ENCODE measurements at regions not wholly inside any gene's neighbourhood (a gene's known extent, or its start where the extent isn't known, plus 50 kb on each side); places are given as distances from the start of the nearest gene placed in this dataset.

- Histone ChIP-seq H3K27me3 (no peaks in the 10 kb centered on the region), H3K9me3 (no peaks in the 10 kb centered on the region), H3K36me3 (ENCODE audit: low read depth, missing control alignments) (no peaks in the 10 kb centered on the region), H3K27ac (no peak overlapping the region), H3K4me1 (no peaks in the 10 kb centered on the region), H3K4me3 (no peak overlapping the region)
- 74 to 95% methylated on average over 1 of the region's 1 CpG for WGBS, 2 donors
- no peak for DNase-seq
- intact Hi-C loops (cut with DNase I; ENCODE audit: low total_unique reads): no loop called here
- TF ChIP-seq POLR2A (IDR thresholded peaks at IDR 0.05): no peak
- TF ChIP-seq, protein P1, sequence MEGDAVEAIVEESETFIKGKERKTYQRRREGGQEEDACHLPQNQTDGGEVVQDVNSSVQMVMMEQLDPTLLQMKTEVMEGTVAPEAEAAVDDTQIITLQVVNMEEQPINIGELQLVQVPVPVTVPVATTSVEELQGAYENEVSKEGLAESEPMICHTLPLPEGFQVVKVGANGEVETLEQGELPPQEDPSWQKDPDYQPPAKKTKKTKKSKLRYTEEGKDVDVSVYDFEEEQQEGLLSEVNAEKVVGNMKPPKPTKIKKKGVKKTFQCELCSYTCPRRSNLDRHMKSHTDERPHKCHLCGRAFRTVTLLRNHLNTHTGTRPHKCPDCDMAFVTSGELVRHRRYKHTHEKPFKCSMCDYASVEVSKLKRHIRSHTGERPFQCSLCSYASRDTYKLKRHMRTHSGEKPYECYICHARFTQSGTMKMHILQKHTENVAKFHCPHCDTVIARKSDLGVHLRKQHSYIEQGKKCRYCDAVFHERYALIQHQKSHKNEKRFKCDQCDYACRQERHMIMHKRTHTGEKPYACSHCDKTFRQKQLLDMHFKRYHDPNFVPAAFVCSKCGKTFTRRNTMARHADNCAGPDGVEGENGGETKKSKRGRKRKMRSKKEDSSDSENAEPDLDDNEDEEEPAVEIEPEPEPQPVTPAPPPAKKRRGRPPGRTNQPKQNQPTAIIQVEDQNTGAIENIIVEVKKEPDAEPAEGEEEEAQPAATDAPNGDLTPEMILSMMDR (IDR thresholded peaks at IDR 0.05): no peak
Measured at GRCh38 chr1:88060112-88060673, 623.9 kb upstream of the PKN2 start.

GRCh38 chr1:88060750-88061491 is 623.2 kb upstream of the PKN2 start:
- Histone ChIP-seq H3K27ac (no peak overlapping the region), H3K4me3 (no peak overlapping the region), H3K9me3 (no peaks in the 10 kb centered on the region), H3K27me3 (no peaks in the 10 kb centered on the region), H3K36me3 (ENCODE audit: low read depth, missing control alignments) (no peaks in the 10 kb centered on the region), H3K4me1 (no peaks in the 10 kb centered on the region)
- TF ChIP-seq, protein P1 (IDR thresholded peaks at IDR 0.05): no peak
- TF ChIP-seq POLR2A (IDR thresholded peaks at IDR 0.05): no peak
- intact Hi-C loops (cut with DNase I; ENCODE audit: low total_unique reads): no loop called here
- DNase-seq: no peak
- 71% methylated on average over 3 of the region's 3 CpGs for WGBS, 2 donors

- H3K9me3 ChIP-seq: no peaks in the 10 kb centered on the region
- no peaks in the 10 kb centered on the region for H3K27me3 ChIP-seq
- H3K36me3 ChIP-seq (ENCODE audit: low read depth, missing control alignments): no peaks in the 10 kb centered on the region
- intact Hi-C loops (cut with DNase I; ENCODE audit: low total_unique reads): no loop called here
- H3K4me1 ChIP-seq: no peaks in the 10 kb centered on the region
- peak; percentile 78 for DNase-seq
- no peak overlapping the region for H3K27ac ChIP-seq
- H3K4me3 ChIP-seq: no peak overlapping the region
- no peak for TF ChIP-seq POLR2A (IDR thresholded peaks at IDR 0.05)
- TF ChIP-seq, protein P1 (IDR thresholded peaks at IDR 0.05): peak; percentile 57 to 68 (median 58)
Measured at GRCh38 chr1:88061492-88062177, 622.4 kb upstream of the PKN2 start.

- H3K36me3 ChIP-seq (ENCODE audit: low read depth, missing control alignments): no peaks in the 10 kb centered on the region
Measured at GRCh38 chr1:88062650-88063153, 621.4 kb upstream of the PKN2 start.

More at GRCh38 chr1:88062650-88063153, 621.4 kb upstream of the PKN2 start:
- Histone ChIP-seq H3K9me3 (no peaks in the 10 kb centered on the region), H3K27ac (no peak overlapping the region), H3K27me3 (no peaks in the 10 kb centered on the region), H3K4me1 (no peaks in the 10 kb centered on the region), H3K4me3 (no peak overlapping the region)
- 79 to 80% methylated on average over 3 of the region's 3 CpGs for WGBS, 2 donors
- TF ChIP-seq, protein P1 (IDR thresholded peaks at IDR 0.05): no peak
- no peak for TF ChIP-seq POLR2A (IDR thresholded peaks at IDR 0.05)
- DNase-seq: no peak
- intact Hi-C loops (cut with DNase I; ENCODE audit: low total_unique reads): no loop called here

Data from testis (tissue), 2 donors.